ENCODE measurements at regions not wholly inside any gene's neighbourhood (a gene's known extent, or its start where the extent isn't known, plus 50 kb on each side); places are given as distances from the start of the nearest gene placed in this dataset.

DNA sequence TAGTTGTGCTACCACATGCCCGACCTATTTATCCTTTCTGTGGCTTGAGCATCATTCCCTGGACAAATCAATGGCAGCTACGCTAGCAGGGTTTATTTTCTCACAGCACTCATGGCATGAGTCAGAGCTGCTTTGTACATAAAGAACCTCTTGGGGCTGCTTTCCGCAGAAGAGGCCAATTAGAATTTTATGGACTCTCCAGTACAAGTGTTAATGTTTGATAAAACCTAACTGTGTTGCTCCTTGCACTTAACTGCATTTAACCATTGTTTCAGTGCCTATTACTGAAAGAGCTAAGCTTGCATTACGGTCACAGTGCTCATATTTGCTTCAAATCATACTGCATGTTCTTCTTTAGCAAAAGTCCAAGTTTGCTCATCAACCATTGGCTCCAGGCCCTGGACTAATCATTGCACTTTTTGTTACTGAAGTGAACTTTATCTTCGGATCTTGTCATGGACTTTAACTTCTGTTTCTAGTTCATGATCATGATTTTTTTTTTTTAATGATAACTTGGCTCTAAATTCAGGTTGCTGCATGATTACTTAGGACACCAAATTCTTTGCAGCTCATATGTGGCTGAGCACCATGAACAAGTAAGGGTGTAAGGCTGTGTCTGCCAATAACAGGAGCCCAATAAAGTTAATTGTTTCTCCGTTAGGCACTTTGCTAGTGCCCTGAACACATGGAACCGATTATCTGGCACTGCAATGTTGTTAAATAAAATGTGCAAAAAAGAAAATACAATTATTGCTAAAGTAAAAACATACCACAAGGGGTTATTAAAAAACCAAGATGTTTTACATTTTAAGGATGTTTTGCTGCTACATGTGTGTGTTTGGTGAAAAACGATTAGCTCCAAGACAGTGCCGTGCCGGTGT lies 492.2 kb downstream of the KCNJ2 start:
- Mint-ChIP-seq H3K4me1 (no peaks in the 10 kb centered on the region), H3K27me3 (ENCODE audit: insufficient read depth, low read depth, poor library complexity) (no peaks in the 10 kb centered on the region), H3K36me3 (ENCODE audit: low read depth) (no peaks in the 10 kb centered on the region), H3K27ac (no peak overlapping the region), H3K9me3 (no peaks in the 10 kb centered on the region), H3K4me3 (no peak overlapping the region)
- Histone ChIP-seq H3K4me3 (no peak overlapping the region), H4K20me1 (replicated peaks; ENCODE audit: insufficient read depth) (no peaks in the 10 kb centered on the region), H3K27ac (ENCODE audit: low read depth) (no peak overlapping the region), H3K4me1 (ENCODE audit: insufficient read depth) (no peaks in the 10 kb centered on the region), H3K79me2 (replicated peaks; ENCODE audit: insufficient read depth) (no peaks in the 10 kb centered on the region), H3K4me2 (no peak overlapping the region), H3K27me3 (ENCODE audit: insufficient read depth) (no peaks in the 10 kb centered on the region), H2AFZ (0 out of 2 replicates have a peak overlapping the region, but pooled peaks have one; percentile 40), H3F3A (replicated peaks; ENCODE audit: low read depth) (no peaks in the 10 kb centered on the region), H3K9me2 (ENCODE audit: insufficient read depth) (no peaks in the 10 kb centered on the region), H3K36me3 (ENCODE audit: insufficient read depth) (no peaks in the 10 kb centered on the region)
- ATAC-seq (no peak), DNase-seq (ENCODE audit: low spot score) (no peak)
- TF ChIP-seq, protein P1, sequence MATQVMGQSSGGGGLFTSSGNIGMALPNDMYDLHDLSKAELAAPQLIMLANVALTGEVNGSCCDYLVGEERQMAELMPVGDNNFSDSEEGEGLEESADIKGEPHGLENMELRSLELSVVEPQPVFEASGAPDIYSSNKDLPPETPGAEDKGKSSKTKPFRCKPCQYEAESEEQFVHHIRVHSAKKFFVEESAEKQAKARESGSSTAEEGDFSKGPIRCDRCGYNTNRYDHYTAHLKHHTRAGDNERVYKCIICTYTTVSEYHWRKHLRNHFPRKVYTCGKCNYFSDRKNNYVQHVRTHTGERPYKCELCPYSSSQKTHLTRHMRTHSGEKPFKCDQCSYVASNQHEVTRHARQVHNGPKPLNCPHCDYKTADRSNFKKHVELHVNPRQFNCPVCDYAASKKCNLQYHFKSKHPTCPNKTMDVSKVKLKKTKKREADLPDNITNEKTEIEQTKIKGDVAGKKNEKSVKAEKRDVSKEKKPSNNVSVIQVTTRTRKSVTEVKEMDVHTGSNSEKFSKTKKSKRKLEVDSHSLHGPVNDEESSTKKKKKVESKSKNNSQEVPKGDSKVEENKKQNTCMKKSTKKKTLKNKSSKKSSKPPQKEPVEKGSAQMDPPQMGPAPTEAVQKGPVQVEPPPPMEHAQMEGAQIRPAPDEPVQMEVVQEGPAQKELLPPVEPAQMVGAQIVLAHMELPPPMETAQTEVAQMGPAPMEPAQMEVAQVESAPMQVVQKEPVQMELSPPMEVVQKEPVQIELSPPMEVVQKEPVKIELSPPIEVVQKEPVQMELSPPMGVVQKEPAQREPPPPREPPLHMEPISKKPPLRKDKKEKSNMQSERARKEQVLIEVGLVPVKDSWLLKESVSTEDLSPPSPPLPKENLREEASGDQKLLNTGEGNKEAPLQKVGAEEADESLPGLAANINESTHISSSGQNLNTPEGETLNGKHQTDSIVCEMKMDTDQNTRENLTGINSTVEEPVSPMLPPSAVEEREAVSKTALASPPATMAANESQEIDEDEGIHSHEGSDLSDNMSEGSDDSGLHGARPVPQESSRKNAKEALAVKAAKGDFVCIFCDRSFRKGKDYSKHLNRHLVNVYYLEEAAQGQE (IDR thresholded peaks at IDR 0.05; ENCODE audit: unreplicated experiment), result no peak
- TF ChIP-seq, protein P2, sequence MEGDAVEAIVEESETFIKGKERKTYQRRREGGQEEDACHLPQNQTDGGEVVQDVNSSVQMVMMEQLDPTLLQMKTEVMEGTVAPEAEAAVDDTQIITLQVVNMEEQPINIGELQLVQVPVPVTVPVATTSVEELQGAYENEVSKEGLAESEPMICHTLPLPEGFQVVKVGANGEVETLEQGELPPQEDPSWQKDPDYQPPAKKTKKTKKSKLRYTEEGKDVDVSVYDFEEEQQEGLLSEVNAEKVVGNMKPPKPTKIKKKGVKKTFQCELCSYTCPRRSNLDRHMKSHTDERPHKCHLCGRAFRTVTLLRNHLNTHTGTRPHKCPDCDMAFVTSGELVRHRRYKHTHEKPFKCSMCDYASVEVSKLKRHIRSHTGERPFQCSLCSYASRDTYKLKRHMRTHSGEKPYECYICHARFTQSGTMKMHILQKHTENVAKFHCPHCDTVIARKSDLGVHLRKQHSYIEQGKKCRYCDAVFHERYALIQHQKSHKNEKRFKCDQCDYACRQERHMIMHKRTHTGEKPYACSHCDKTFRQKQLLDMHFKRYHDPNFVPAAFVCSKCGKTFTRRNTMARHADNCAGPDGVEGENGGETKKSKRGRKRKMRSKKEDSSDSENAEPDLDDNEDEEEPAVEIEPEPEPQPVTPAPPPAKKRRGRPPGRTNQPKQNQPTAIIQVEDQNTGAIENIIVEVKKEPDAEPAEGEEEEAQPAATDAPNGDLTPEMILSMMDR (conservative IDR thresholded peaks at IDR 0.05; ENCODE audit: low read depth in 2 of 2), result no peak
- no peak for TF ChIP-seq ZNF331 (CRISPR knock-in tag; IDR thresholded peaks at IDR 0.05; ENCODE audit: low read depth)

DNA sequence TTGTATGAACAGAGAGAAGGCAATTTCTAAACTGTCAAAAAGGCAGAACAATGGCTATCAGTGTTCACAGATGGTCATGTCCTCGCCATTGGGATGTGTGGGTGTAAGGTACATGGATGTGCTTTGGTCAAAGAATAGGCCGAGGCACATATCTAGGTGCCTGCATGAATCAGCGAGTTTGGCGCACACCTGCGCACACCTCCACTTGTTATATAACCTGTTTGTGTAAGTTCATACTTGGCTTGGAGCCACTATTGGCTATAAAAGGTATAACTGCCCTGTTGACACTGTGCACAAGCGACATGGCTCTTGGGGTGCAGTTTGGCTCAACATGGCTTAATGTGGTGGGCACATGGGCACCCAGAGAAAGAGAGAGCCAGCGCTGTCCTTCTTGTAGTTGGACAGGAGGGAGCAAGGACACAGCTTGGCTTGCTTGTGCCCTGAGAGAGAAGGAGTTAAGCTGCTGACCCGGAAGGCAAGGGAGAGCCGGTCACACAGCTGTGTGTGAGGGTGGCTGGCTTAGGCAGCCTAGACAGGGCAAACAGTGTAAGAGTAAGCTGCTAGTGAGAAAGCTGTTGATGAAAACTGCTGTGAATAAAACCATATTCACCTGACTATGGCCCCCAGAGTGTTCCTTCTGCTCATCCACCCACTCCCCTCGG lies 499.1 kb downstream of the KCNJ2 start:
- no peak for DNase-seq (ENCODE audit: low spot score)
- Mint-ChIP-seq H3K4me1 (no peaks in the 10 kb centered on the region), H3K9me3 (no peaks in the 10 kb centered on the region), H3K27me3 (ENCODE audit: insufficient read depth, low read depth, poor library complexity) (no peaks in the 10 kb centered on the region), H3K36me3 (ENCODE audit: low read depth) (no peaks in the 10 kb centered on the region), H3K4me3 (no peak overlapping the region), H3K27ac (no peak overlapping the region)
- Histone ChIP-seq H3K4me1 (ENCODE audit: insufficient read depth) (no peaks in the 10 kb centered on the region), H2AFZ (no peak overlapping the region), H3K36me3 (ENCODE audit: insufficient read depth) (no peaks in the 10 kb centered on the region), H3K27ac (ENCODE audit: low read depth) (no peak overlapping the region), H3K4me2 (no peak overlapping the region), H3K4me3 (no peak overlapping the region), H3K79me2 (replicated peaks; ENCODE audit: insufficient read depth) (no peaks in the 10 kb centered on the region), H4K20me1 (replicated peaks; ENCODE audit: insufficient read depth) (no peaks in the 10 kb centered on the region), H3K9me2 (ENCODE audit: insufficient read depth) (no peaks in the 10 kb centered on the region), H3F3A (replicated peaks; ENCODE audit: low read depth) (no peaks in the 10 kb centered on the region), H3K27me3 (ENCODE audit: insufficient read depth) (no peaks in the 10 kb centered on the region)
- ATAC-seq, result no peak
- TF ChIP-seq ZNF331 (CRISPR knock-in tag; IDR thresholded peaks at IDR 0.05; ENCODE audit: low read depth), result no peak
- TF ChIP-seq, protein P3, sequence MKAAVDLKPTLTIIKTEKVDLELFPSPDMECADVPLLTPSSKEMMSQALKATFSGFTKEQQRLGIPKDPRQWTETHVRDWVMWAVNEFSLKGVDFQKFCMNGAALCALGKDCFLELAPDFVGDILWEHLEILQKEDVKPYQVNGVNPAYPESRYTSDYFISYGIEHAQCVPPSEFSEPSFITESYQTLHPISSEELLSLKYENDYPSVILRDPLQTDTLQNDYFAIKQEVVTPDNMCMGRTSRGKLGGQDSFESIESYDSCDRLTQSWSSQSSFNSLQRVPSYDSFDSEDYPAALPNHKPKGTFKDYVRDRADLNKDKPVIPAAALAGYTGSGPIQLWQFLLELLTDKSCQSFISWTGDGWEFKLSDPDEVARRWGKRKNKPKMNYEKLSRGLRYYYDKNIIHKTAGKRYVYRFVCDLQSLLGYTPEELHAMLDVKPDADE (IDR thresholded peaks at IDR 0.05), result no peak
- TF ChIP-seq ZNF114 (CRISPR knock-in tag; IDR thresholded peaks at IDR 0.05), result no peak
- TF ChIP-seq EZH2phosphoT487 (IDR thresholded peaks at IDR 0.05; ENCODE audit: unreplicated experiment), result no peak
- no peak for TF ChIP-seq NANOG (IDR thresholded peaks at IDR 0.05; ENCODE audit: borderline replicate concordance)
- TF ChIP-seq CREB1 (CRISPR knock-in tag; IDR thresholded peaks at IDR 0.05; ENCODE audit: low read depth), result no peak

Measured in GM23338 (cell line).